ENCODE measurements at regions not wholly inside any gene's neighbourhood (a gene's known extent, or its start where the extent isn't known, plus 50 kb on each side); places are given as distances from the start of the nearest gene placed in this dataset.

DNA sequence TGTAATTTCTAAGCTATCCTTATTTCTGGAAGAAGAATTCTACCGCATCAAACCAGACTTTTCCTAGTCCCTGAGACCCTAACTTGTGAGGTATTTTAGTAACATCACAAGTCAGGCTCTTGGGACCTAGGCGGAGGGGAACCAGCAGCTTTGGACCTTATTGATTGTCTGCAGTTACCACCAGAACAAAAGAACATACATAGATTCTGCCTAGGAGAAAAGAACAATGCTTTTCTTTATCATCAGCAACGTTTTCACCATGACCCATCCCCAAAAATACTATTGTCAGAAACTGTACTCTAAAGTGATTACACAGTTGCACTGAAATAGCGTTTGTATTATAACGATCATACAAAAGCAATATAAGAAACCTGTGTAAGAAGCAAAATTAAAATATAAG is 860.4 kb downstream of the USP25 start:
- H3K4me1 Mint-ChIP-seq: no peaks in the 10 kb centered on the region
- H3K4me3 Mint-ChIP-seq: no peak overlapping the region
- no peaks in the 10 kb centered on the region for H3K36me3 Mint-ChIP-seq
- H3K36me3 ChIP-seq (ENCODE audit: insufficient read depth, low read length): no peaks in the 10 kb centered on the region
- DNase-seq: no peak
- H3K9me3 ChIP-seq (ENCODE audit: low read length): no peaks in the 10 kb centered on the region
- H3K27ac ChIP-seq (ENCODE audit: low read depth, low read length): no peak overlapping the region
- no peaks in the 10 kb centered on the region for H3K27me3 Mint-ChIP-seq
- H3K27me3 ChIP-seq (ENCODE audit: insufficient read depth, low read length, poor library complexity, severe bottlenecking): no peaks in the 10 kb centered on the region
- POLR2A ChIA-PET: no interaction called here
- H3K4me1 ChIP-seq (ENCODE audit: insufficient read depth, low read length): no peaks in the 10 kb centered on the region
- no peak overlapping the region for H3K4me3 ChIP-seq (ENCODE audit: low read length)
- no peak overlapping the region for H3K27ac Mint-ChIP-seq
- H3K9me3 Mint-ChIP-seq: peaks cover 0 to 23% (median 3%) of the 10 kb centered on the region in 5 donors
- CTCF ChIA-PET: no interaction called here

DNA sequence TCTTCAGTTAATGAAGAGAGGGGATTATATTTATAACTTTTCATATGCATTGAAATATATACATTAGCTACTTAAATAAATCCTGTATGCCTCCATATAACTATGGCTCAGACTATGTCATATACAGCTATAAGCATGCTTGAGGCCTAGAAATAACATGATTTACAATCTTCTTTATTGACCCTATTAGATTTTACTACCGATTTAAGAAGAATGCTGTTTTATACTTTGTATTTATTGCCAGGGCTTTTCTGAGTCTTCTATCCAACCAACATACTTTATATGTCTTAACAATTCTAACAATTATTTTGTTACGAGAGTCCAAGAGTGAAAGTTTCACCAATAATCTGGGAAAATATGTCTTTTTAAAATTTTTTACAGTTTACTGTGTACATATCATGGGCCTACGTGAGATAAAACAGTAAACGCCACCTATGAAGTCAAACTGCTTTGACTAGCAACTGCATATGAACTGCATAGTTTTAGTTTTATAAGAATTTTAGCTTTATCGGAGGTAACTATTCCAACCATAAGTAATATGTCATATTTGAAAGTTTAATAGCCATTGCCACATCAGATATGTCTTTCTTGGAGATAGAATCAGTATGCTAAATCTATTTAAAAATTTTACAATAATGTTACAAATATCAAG is 861.0 kb downstream of the USP25 start:
- Histone ChIP-seq H3K27ac (ENCODE audit: low read depth, low read length) (no peak overlapping the region), H3K27me3 (ENCODE audit: insufficient read depth, low read length, poor library complexity, severe bottlenecking) (no peaks in the 10 kb centered on the region), H3K9me3 (ENCODE audit: low read length) (no peaks in the 10 kb centered on the region), H3K4me3 (ENCODE audit: low read length) (no peak overlapping the region), H3K36me3 (ENCODE audit: insufficient read depth, low read length) (no peaks in the 10 kb centered on the region), H3K4me1 (ENCODE audit: insufficient read depth, low read length) (no peaks in the 10 kb centered on the region)
- no peak for DNase-seq
- ChIA-PET CTCF (no interaction called here), POLR2A (no interaction called here)
- H3K27me3 Mint-ChIP-seq: no peaks in the 10 kb centered on the region
- H3K27ac Mint-ChIP-seq: no peak overlapping the region
- H3K36me3 Mint-ChIP-seq: no peaks in the 10 kb centered on the region
- no peaks in the 10 kb centered on the region for H3K4me1 Mint-ChIP-seq
- no peak overlapping the region for H3K4me3 Mint-ChIP-seq
- peaks cover 0 to 23% (median 3%) of the 10 kb centered on the region in 5 donors for H3K9me3 Mint-ChIP-seq

DNA sequence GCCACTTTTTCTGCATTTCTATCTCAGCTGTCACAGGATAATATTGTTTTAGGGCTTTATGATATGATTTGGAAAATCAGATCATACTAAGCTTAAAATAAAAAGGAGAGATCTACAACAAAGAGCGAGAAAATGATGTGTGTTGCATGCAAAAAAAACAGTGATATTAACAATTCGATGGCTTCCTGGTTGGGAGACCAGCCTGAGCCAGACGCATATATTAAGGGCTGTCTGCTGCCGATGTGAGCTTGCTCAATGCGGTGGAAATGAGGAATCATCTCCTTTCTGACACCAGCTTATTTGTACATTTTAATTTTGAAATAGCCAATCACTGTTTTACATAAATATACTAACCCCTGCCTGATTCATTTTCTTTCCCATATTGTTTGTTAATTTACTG is 862.6 kb downstream of the USP25 start:
- Mint-ChIP-seq H3K4me1 (no peaks in the 10 kb centered on the region), H3K27ac (no peak overlapping the region), H3K36me3 (no peaks in the 10 kb centered on the region), H3K4me3 (no peak overlapping the region), H3K27me3 (no peaks in the 10 kb centered on the region), H3K9me3 (peaks cover 0 to 23% (median 6%) of the 10 kb centered on the region in 5 donors)
- no peak for DNase-seq
- H3K27ac ChIP-seq (ENCODE audit: low read depth, low read length): no peak overlapping the region
- H3K27me3 ChIP-seq (ENCODE audit: insufficient read depth, low read length, poor library complexity, severe bottlenecking): no peaks in the 10 kb centered on the region
- ChIA-PET CTCF (no interaction called here), POLR2A (no interaction called here)
- no peak overlapping the region for H3K4me3 ChIP-seq (ENCODE audit: low read length)
- no peaks in the 10 kb centered on the region for H3K36me3 ChIP-seq (ENCODE audit: insufficient read depth, low read length)
- no peaks in the 10 kb centered on the region for H3K9me3 ChIP-seq (ENCODE audit: low read length)
- H3K4me1 ChIP-seq (ENCODE audit: insufficient read depth, low read length): no peaks in the 10 kb centered on the region

DNA sequence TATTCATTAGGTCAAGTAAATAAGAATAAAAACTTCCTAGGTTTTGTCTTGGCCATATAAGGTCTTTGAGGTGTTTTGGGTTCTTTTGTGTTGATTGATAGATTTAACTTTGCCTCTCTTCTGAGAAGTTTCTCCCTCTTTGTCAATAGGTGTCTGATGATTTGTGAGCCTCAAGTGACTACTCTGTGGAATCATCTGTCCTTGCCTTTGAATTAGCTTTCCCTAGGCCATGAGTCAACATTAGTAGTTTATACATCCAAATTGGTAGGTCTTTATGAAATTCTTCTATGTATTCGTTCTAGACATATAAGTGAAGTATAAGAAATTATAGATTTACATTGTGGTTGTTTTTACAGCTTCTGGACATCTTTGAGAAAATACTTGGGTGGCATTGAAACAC is 864.4 kb downstream of the USP25 start:
- Mint-ChIP-seq H3K9me3 (peaks cover 2 to 26% (median 8%) of the 10 kb centered on the region in 5 donors), H3K27me3 (no peaks in the 10 kb centered on the region), H3K27ac (no peak overlapping the region), H3K36me3 (no peaks in the 10 kb centered on the region), H3K4me3 (no peak overlapping the region), H3K4me1 (no peaks in the 10 kb centered on the region)
- Histone ChIP-seq H3K36me3 (ENCODE audit: insufficient read depth, low read length) (no peaks in the 10 kb centered on the region), H3K4me1 (ENCODE audit: insufficient read depth, low read length) (no peaks in the 10 kb centered on the region), H3K27me3 (ENCODE audit: insufficient read depth, low read length, poor library complexity, severe bottlenecking) (no peaks in the 10 kb centered on the region), H3K27ac (ENCODE audit: low read depth, low read length) (no peak overlapping the region), H3K9me3 (ENCODE audit: low read length) (no peaks in the 10 kb centered on the region), H3K4me3 (ENCODE audit: low read length) (no peak overlapping the region)
- POLR2A ChIA-PET: interaction anchor here (0.6 kb wide), 1 partner anchor 1069 kb away, joined by 3 read pairs; no protein-coding TSS in a partner anchor
- no peak for DNase-seq
- CTCF ChIA-PET: no interaction called here

DNA sequence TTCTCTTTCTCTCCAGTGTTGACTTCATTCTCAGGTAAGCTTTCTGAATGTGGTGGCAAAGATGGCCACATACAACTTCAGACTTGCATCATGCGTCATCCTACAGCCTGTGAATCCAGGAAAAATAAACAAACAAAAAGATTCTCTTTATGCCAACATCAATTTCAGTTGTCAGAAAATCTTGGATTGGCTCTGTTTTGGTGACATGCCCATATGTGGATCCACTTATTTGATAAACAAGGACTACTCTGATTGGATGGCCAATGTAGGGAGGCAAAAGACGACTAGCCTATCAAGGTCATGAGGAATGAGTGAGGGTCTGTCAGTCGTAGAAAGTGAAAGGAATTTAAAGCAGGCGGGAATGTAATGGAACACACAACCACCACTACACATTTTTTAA is 866.6 kb downstream of the USP25 start:
- no peaks in the 10 kb centered on the region for H3K27me3 ChIP-seq (ENCODE audit: insufficient read depth, low read length, poor library complexity, severe bottlenecking)
- Mint-ChIP-seq H3K4me3 (no peak overlapping the region), H3K27me3 (peaks cover 0 to 2% of the 10 kb centered on the region in 2 donors), H3K36me3 (no peaks in the 10 kb centered on the region), H3K4me1 (no peaks in the 10 kb centered on the region), H3K27ac (no peak overlapping the region), H3K9me3 (peaks cover 7 to 24% (median 8%) of the 10 kb centered on the region in 5 donors)
- ChIA-PET CTCF (no interaction called here), POLR2A (no interaction called here)
- H3K36me3 ChIP-seq (ENCODE audit: insufficient read depth, low read length): no peaks in the 10 kb centered on the region
- no peak overlapping the region for H3K4me3 ChIP-seq (ENCODE audit: low read length)
- no peaks in the 10 kb centered on the region for H3K4me1 ChIP-seq (ENCODE audit: insufficient read depth, low read length)
- DNase-seq: no peak
- no peak overlapping the region for H3K27ac ChIP-seq (ENCODE audit: low read depth, low read length)
- no peaks in the 10 kb centered on the region for H3K9me3 ChIP-seq (ENCODE audit: low read length)

DNA sequence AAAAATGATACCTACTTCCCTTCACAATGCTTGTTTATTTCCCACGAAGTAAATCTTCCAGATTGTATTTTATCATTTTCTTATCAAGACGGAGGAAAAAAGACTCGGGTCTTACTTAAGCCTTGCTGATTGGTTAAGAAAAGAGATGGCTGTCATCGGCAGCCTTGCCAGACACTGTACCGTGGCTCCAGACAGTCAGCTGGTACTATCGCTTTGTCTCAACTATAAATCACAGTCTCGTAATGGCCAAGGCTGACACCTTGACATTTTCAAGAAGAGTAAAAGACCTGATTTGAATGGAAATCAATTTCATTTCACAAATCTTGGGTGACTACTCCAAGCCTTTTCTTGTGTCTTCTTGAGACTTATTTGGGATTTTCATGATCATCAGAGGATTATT is 868.0 kb downstream of the USP25 start:
- H3K27ac ChIP-seq (ENCODE audit: low read depth, low read length): no peak overlapping the region
- H3K4me1 ChIP-seq (ENCODE audit: insufficient read depth, low read length): no peaks in the 10 kb centered on the region
- H3K9me3 ChIP-seq (ENCODE audit: low read length): no peaks in the 10 kb centered on the region
- no peaks in the 10 kb centered on the region for H3K27me3 ChIP-seq (ENCODE audit: insufficient read depth, low read length, poor library complexity, severe bottlenecking)
- Mint-ChIP-seq H3K27ac (no peak overlapping the region), H3K27me3 (peaks cover 0 to 2% of the 10 kb centered on the region in 2 donors), H3K4me3 (no peak overlapping the region), H3K9me3 (peaks cover 7 to 26% (median 8%) of the 10 kb centered on the region in 5 donors), H3K4me1 (no peaks in the 10 kb centered on the region), H3K36me3 (no peaks in the 10 kb centered on the region)
- no peak overlapping the region for H3K4me3 ChIP-seq (ENCODE audit: low read length)
- POLR2A ChIA-PET: no interaction called here
- CTCF ChIA-PET: no interaction called here
- no peaks in the 10 kb centered on the region for H3K36me3 ChIP-seq (ENCODE audit: insufficient read depth, low read length)
- no peak for DNase-seq

DNA sequence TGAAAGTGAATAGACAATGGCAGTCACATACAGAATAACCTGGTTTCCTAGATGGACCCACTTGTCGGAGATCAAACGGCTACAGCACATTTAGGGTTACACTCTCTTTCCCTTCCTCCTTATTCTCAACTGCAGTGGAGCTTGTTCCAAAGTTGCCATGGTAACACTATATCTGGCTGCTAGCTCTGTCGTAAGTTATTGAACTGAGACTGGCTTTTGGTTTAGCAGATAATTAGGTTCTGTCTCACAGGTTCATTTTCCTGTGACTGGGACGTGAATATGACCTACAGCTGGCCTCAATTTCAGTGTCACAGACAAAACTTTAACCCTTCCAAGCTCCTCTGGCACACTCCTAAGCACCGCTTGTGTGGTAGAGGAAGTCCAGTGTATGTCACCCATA is 875.8 kb downstream of the USP25 start:
- H3K4me1 Mint-ChIP-seq: no peaks in the 10 kb centered on the region
- ChIA-PET POLR2A (no interaction called here), CTCF (no interaction called here)
- no peak overlapping the region for H3K4me3 ChIP-seq (ENCODE audit: low read length)
- H3K9me3 ChIP-seq (ENCODE audit: low read length): no peaks in the 10 kb centered on the region
- no peaks in the 10 kb centered on the region for H3K27me3 ChIP-seq (ENCODE audit: insufficient read depth, low read length, poor library complexity, severe bottlenecking)
- H3K36me3 ChIP-seq (ENCODE audit: insufficient read depth, low read length): no peaks in the 10 kb centered on the region
- H3K27ac ChIP-seq (ENCODE audit: low read depth, low read length): no peak overlapping the region
- H3K4me3 Mint-ChIP-seq: no peak overlapping the region
- no peaks in the 10 kb centered on the region for H3K27me3 Mint-ChIP-seq
- no peak overlapping the region for H3K27ac Mint-ChIP-seq
- H3K36me3 Mint-ChIP-seq: no peaks in the 10 kb centered on the region
- H3K9me3 Mint-ChIP-seq: peaks cover 0 to 11% (median 3%) of the 10 kb centered on the region in 5 donors
- DNase-seq: no peak
- no peaks in the 10 kb centered on the region for H3K4me1 ChIP-seq (ENCODE audit: insufficient read depth, low read length)

DNA sequence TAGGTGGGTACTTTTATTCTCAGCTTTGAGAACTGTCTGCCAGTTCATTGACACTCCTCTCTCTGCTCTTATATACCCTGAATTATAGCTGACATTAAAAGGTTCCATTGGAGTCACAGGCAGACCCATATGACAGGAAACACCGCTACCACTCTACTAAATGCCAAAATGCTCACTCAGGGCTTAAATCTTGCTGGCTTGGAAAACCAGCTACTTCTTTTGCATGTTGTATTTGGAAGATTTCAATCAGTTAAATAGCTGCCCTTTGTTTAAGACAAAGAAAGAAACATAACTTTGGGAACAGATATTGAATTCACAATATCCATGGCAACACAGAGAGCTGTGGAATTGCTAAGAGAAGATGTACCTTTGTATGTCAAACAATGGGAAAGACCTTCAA is 876.5 kb downstream of the USP25 start:
- peaks cover 0 to 11% (median 3%) of the 10 kb centered on the region in 5 donors for H3K9me3 Mint-ChIP-seq
- Histone ChIP-seq H3K27me3 (ENCODE audit: insufficient read depth, low read length, poor library complexity, severe bottlenecking) (no peaks in the 10 kb centered on the region), H3K4me3 (ENCODE audit: low read length) (no peak overlapping the region), H3K4me1 (ENCODE audit: insufficient read depth, low read length) (no peaks in the 10 kb centered on the region), H3K36me3 (ENCODE audit: insufficient read depth, low read length) (no peaks in the 10 kb centered on the region), H3K27ac (ENCODE audit: low read depth, low read length) (no peak overlapping the region), H3K9me3 (ENCODE audit: low read length) (no peaks in the 10 kb centered on the region)
- POLR2A ChIA-PET: no interaction called here
- no peak overlapping the region for H3K4me3 Mint-ChIP-seq
- CTCF ChIA-PET: interaction anchor here (0.5 kb wide), 1 partner anchor 50 kb away, joined by 3 read pairs; no protein-coding TSS in a partner anchor
- H3K27ac Mint-ChIP-seq: no peak overlapping the region
- H3K27me3 Mint-ChIP-seq: no peaks in the 10 kb centered on the region
- no peaks in the 10 kb centered on the region for H3K36me3 Mint-ChIP-seq
- H3K4me1 Mint-ChIP-seq: no peaks in the 10 kb centered on the region
- DNase-seq: no peak

All from CD8-positive, alpha-beta memory T cell (primary cell).